ENCODE measurements at regions not wholly inside any gene's neighbourhood (a gene's known extent, or its start where the extent isn't known, plus 50 kb on each side); places are given as distances from the start of the nearest gene placed in this dataset.

GRCh38 chr16:72444696-72445095 is 272.7 kb upstream of the PMFBP1 start:
- Histone ChIP-seq H3K36me3 (ENCODE audit: control insufficient read depth, insufficient read depth, low read length) (no peaks in the 10 kb centered on the region), H3K4me1 (no peaks in the 10 kb centered on the region), H3K4me3 (ENCODE audit: low read depth, low read length) (no peak overlapping the region), H3K27me3 (replicated peaks; ENCODE audit: control insufficient read depth, insufficient read depth, low read length) (no peaks in the 10 kb centered on the region), H3K9me3 (no peaks in the 10 kb centered on the region)
- CTCF ChIA-PET: no interaction called here
- BruUV-seq (replicated peaks): no TSS peak
- Mint-ChIP-seq H3K4me3 (ENCODE audit: unreplicated experiment) (no peak overlapping the region), H3K4me1 (ENCODE audit: low read depth, unreplicated experiment) (no peaks in the 10 kb centered on the region), H3K36me3 (ENCODE audit: insufficient read depth, unreplicated experiment) (no peaks in the 10 kb centered on the region), H3K27ac (ENCODE audit: unreplicated experiment) (no peak overlapping the region), H3K27me3 (ENCODE audit: insufficient read depth, unreplicated experiment) (no peaks in the 10 kb centered on the region), H3K9me3 (ENCODE audit: unreplicated experiment) (peaks cover 27% of the 10 kb centered on the region)
- intact Hi-C loops (cut with micrococcal nuclease; ENCODE audit: unreplicated experiment): no loop called here
- DNase-seq: no peak
- TF ChIP-seq CTCF (IDR thresholded peaks at IDR 0.05; ENCODE audit: insufficient read depth in 1 of 2, low read depth in 1 of 2, low read length in 1 of 2, severe bottlenecking in 1 of 2, unreplicated experiment in 1 of 2): no peak
- POLR2A ChIA-PET: no interaction called here

- H3K4me3 ChIP-seq (ENCODE audit: low read depth, low read length): no peak overlapping the region
- no peaks in the 10 kb centered on the region for H3K36me3 ChIP-seq (ENCODE audit: control insufficient read depth, insufficient read depth, low read length)
- no peaks in the 10 kb centered on the region for H3K4me1 ChIP-seq
- POLR2A ChIA-PET: no interaction called here
- BruUV-seq (replicated peaks): no TSS peak
- intact Hi-C loops (cut with micrococcal nuclease; ENCODE audit: unreplicated experiment): loop anchor here (2.0 kb wide), 1 partner anchor 65 kb away; no protein-coding TSS in a partner anchor
- Mint-ChIP-seq H3K36me3 (ENCODE audit: insufficient read depth, unreplicated experiment) (no peaks in the 10 kb centered on the region), H3K9me3 (ENCODE audit: unreplicated experiment) (peaks cover 27% of the 10 kb centered on the region), H3K4me3 (ENCODE audit: unreplicated experiment) (no peak overlapping the region), H3K27me3 (ENCODE audit: insufficient read depth, unreplicated experiment) (no peaks in the 10 kb centered on the region), H3K27ac (ENCODE audit: unreplicated experiment) (no peak overlapping the region), H3K4me1 (ENCODE audit: low read depth, unreplicated experiment) (no peaks in the 10 kb centered on the region)
- CTCF ChIA-PET: interaction anchor here (1.2 kb wide), 1 partner anchor 23 kb away, joined by 3 read pairs; no protein-coding TSS in a partner anchor
- no peaks in the 10 kb centered on the region for H3K9me3 ChIP-seq
- no peak for TF ChIP-seq CTCF (IDR thresholded peaks at IDR 0.05; ENCODE audit: insufficient read depth in 1 of 2, low read depth in 1 of 2, low read length in 1 of 2, severe bottlenecking in 1 of 2, unreplicated experiment in 1 of 2)
- no peaks in the 10 kb centered on the region for H3K27me3 ChIP-seq (replicated peaks; ENCODE audit: control insufficient read depth, insufficient read depth, low read length)
- no peak for DNase-seq
Observed at GRCh38 chr16:72443809-72444208, 271.9 kb upstream of the PMFBP1 start.

- H3K9me3 ChIP-seq: no peaks in the 10 kb centered on the region
- no peaks in the 10 kb centered on the region for H3K36me3 ChIP-seq (ENCODE audit: control insufficient read depth, insufficient read depth, low read length)
- BruUV-seq (replicated peaks): no TSS peak
- peaks cover 16% of the 10 kb centered on the region for H3K9me3 Mint-ChIP-seq (ENCODE audit: unreplicated experiment)
- no peak overlapping the region for H3K27ac Mint-ChIP-seq (ENCODE audit: unreplicated experiment)
- no peak overlapping the region for H3K4me3 ChIP-seq (ENCODE audit: low read depth, low read length)
- DNase-seq: no peak
- no peaks in the 10 kb centered on the region for H3K27me3 ChIP-seq (replicated peaks; ENCODE audit: control insufficient read depth, insufficient read depth, low read length)
- no peak for TF ChIP-seq CTCF (IDR thresholded peaks at IDR 0.05; ENCODE audit: insufficient read depth in 1 of 2, low read depth in 1 of 2, low read length in 1 of 2, severe bottlenecking in 1 of 2, unreplicated experiment in 1 of 2)
- H3K36me3 Mint-ChIP-seq (ENCODE audit: insufficient read depth, unreplicated experiment): no peaks in the 10 kb centered on the region
- no peaks in the 10 kb centered on the region for H3K4me1 ChIP-seq
- H3K4me1 Mint-ChIP-seq (ENCODE audit: low read depth, unreplicated experiment): no peaks in the 10 kb centered on the region
- no peak overlapping the region for H3K4me3 Mint-ChIP-seq (ENCODE audit: unreplicated experiment)
- intact Hi-C loops (cut with micrococcal nuclease; ENCODE audit: unreplicated experiment): loop anchor here (2.0 kb wide), 1 partner anchor 64 kb away; no protein-coding TSS in a partner anchor
- H3K27me3 Mint-ChIP-seq (ENCODE audit: insufficient read depth, unreplicated experiment): no peaks in the 10 kb centered on the region
- ChIA-PET POLR2A (no interaction called here), CTCF (interaction anchor here (1.2 kb wide), 1 partner anchor 25 kb away, joined by 3 read pairs; no protein-coding TSS in a partner anchor)
Observed at GRCh38 chr16:72442385-72443158, 270.6 kb upstream of the PMFBP1 start.
